GM23338 (cell line): ENCODE measurements at regions not wholly inside any gene's neighbourhood (a gene's known extent, or its start where the extent isn't known, plus 50 kb on each side); places are given as distances from the start of the nearest gene placed in this dataset.
"Not testable (repeated sequence)": the region's sequence is repeated elsewhere in the genome, so short reads cannot be mapped to it uniquely, and the experiment has no call there.

ENCODE experiments used
- ATAC-seq: fragments of 200-7000 bp; cut with Tn5 transposase; 3 replicates; pipeline ENCODE4 v1.9.1; 2020
- DNase-seq: peaks from one replicate; pipeline ENCODE4 v3.0.0-alpha.2; 2015; ENCODE audit warnings: low spot score
- H2AFZ ChIP-seq: fragments of 200-600 bp; sonication (generic); 2 replicates; pipeline ENCODE4 v1.8.0; 2016; ENCODE audit warnings: antibody characterized with exemption, mild to moderate bottlenecking, moderate library complexity
- H3F3A ChIP-seq: fragments of 200-600 bp; sonication (generic); replicated peaks from 2 replicates; pipeline ENCODE4 v1.8.0; 2017; ENCODE audit warnings: antibody characterized with exemption, mixed run types, low read depth
- H3K27ac ChIP-seq: fragments of 200-600 bp; sonication (generic); 2 replicates; pipeline ENCODE4 v1.6.1; 2016; ENCODE audit warnings: low read depth
- H3K27me3 ChIP-seq: fragments of 200-600 bp; sonication (generic); 2 replicates; pipeline ENCODE4 v1.8.0; 2016; ENCODE audit warnings: mild to moderate bottlenecking, mixed run types, moderate library complexity; ENCODE audit not compliant: insufficient read depth
- H3K36me3 ChIP-seq: fragments of 200-600 bp; sonication (generic); 2 replicates; pipeline ENCODE4 v1.8.0; 2016; ENCODE audit warnings: mild to moderate bottlenecking; ENCODE audit not compliant: insufficient read depth
- H3K4me1 ChIP-seq: fragments of 200-600 bp; sonication (generic); 2 replicates; pipeline ENCODE4 v1.8.0; 2016; ENCODE audit warnings: mild to moderate bottlenecking, moderate library complexity; ENCODE audit not compliant: insufficient read depth
- H3K4me2 ChIP-seq: fragments of 200-600 bp; sonication (generic); 2 replicates; pipeline ENCODE4 v1.7.1; 2017; ENCODE audit warnings: mixed run types
- H3K4me3 ChIP-seq: fragments of 200-600 bp; sonication (generic); 2 replicates; pipeline ENCODE4 v1.6.1; 2016; ENCODE audit warnings: mixed run types
- H3K79me2 ChIP-seq: fragments of 200-600 bp; sonication (generic); replicated peaks from 2 replicates; pipeline ENCODE4 v1.8.0; 2017; ENCODE audit warnings: mild to moderate bottlenecking; ENCODE audit not compliant: insufficient read depth
- H3K9me2 ChIP-seq: fragments of 200-600 bp; sonication (generic); 2 replicates; pipeline ENCODE4 v1.8.0; 2017; ENCODE audit not compliant: insufficient read depth
- H4K20me1 ChIP-seq: fragments of 200-600 bp; sonication (generic); replicated peaks from 2 replicates; pipeline ENCODE4 v1.8.0; 2017; ENCODE audit warnings: mild to moderate bottlenecking; ENCODE audit not compliant: insufficient read depth
- H3K27ac Mint-ChIP-seq: 2 replicates; pipeline ENCODE4 v1.8.0; 2020; ENCODE audit warnings: inconsistent platforms, mild to moderate bottlenecking, moderate library complexity, mixed read lengths
- H3K27me3 Mint-ChIP-seq: 3 replicates; pipeline ENCODE4 v1.8.0; 2022; ENCODE audit warnings: low read depth, mild to moderate bottlenecking, moderate library complexity, mixed read lengths, inconsistent platforms; ENCODE audit not compliant: insufficient read depth, poor library complexity
- H3K36me3 Mint-ChIP-seq: 3 replicates; pipeline ENCODE4 v1.8.0; 2021; ENCODE audit warnings: low read depth, mild to moderate bottlenecking, inconsistent platforms, moderate library complexity, mixed read lengths
- H3K4me1 Mint-ChIP-seq: 3 replicates; pipeline ENCODE4 v1.8.0; 2020; ENCODE audit warnings: mild to moderate bottlenecking, inconsistent platforms, mixed read lengths
- H3K4me3 Mint-ChIP-seq: 3 replicates; pipeline ENCODE4 v1.8.0; 2021; ENCODE audit warnings: moderate library complexity, mild to moderate bottlenecking, inconsistent platforms, mixed read lengths
- H3K9me3 Mint-ChIP-seq: 3 replicates; pipeline ENCODE4 v1.8.0; 2020; ENCODE audit warnings: moderate library complexity, mild to moderate bottlenecking, inconsistent platforms, mixed read lengths

GRCh38 chr15:20063167-20063566 lies 478.4 kb downstream of the GOLGA6L6 start:
- not testable (repeated sequence) for ATAC-seq, H3F3A ChIP-seq, H3K36me3 Mint-ChIP-seq, H3K4me2 ChIP-seq, H4K20me1 ChIP-seq, H3K27ac Mint-ChIP-seq, H3K27ac ChIP-seq, DNase-seq, H3K27me3 ChIP-seq, H3K4me3 Mint-ChIP-seq, H3K36me3 ChIP-seq, H3K79me2 ChIP-seq, H3K4me1 ChIP-seq, H3K4me1 Mint-ChIP-seq, H3K4me3 ChIP-seq, H2AFZ ChIP-seq, H3K27me3 Mint-ChIP-seq, H3K9me2 ChIP-seq
- H3K9me3 Mint-ChIP-seq = peaks cover 11% of the 10 kb centered on the region

DNA sequence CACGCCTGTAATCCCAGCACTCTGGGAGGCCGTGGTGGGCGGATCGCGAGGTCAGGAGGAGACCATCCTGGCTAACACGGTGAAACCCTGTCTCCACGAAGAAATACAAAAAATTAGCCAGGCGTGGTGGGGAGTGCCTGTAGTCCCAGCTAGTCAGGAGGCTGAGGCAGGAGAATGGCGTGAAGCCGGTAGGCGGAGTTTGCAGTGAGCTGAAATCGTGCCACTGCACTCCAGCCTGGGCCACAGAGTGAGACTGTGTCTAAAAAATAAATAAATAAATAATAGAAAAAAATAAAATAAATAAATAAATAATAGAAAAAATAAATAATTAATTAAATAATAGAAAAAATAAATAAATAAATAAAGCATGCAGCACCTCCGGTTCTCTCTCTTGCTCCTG lies 480.8 kb downstream of the GOLGA6L6 start:
- not testable (repeated sequence) for H3K36me3 Mint-ChIP-seq, H3K4me3 Mint-ChIP-seq
- H3K9me3 Mint-ChIP-seq = peaks cover 13% of the 10 kb centered on the region

DNA sequence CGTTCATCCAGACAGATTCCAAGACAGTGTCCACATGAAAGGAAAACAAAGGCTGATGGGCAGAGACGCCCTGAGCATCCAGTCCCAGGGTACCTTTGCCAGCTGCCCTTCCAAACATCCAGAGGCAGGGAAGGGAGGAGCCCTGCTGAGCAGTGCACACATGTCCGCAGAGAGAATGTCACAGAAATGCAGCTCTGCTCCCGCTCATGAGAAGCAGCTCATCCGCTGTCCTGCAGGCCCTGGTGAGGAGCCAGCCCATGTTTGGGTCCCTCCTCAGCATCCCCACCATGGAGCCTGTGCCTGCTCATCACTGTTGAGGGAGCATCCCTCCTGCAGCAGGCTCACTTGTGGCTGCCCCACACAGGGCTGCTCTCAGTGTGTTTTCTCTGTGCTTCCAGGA lies 484.7 kb downstream of the GOLGA6L6 start:
- H3K27ac Mint-ChIP-seq, H3K4me1 Mint-ChIP-seq, H3K36me3 Mint-ChIP-seq, DNase-seq, H3K27ac ChIP-seq, H3K4me3 ChIP-seq, H3K27me3 ChIP-seq, H3K4me2 ChIP-seq, H4K20me1 ChIP-seq, H3K9me3 Mint-ChIP-seq, H3K79me2 ChIP-seq, ATAC-seq, H3F3A ChIP-seq, H3K4me1 ChIP-seq, H3K36me3 ChIP-seq, H3K9me2 ChIP-seq, H3K27me3 Mint-ChIP-seq, H2AFZ ChIP-seq, H3K4me3 Mint-ChIP-seq: not testable (repeated sequence)

More for the DNA sequence above, 480.8 kb downstream of the GOLGA6L6 start:
- not testable (repeated sequence) for H3K9me2 ChIP-seq, H3K4me1 Mint-ChIP-seq, H3K4me2 ChIP-seq, ATAC-seq, H3K36me3 ChIP-seq, H3K27me3 Mint-ChIP-seq, H3K27ac Mint-ChIP-seq, H3K27me3 ChIP-seq, H4K20me1 ChIP-seq, H3F3A ChIP-seq, H3K4me3 ChIP-seq, H3K27ac ChIP-seq, H2AFZ ChIP-seq, H3K4me1 ChIP-seq, DNase-seq, H3K79me2 ChIP-seq

GRCh38 chr15:20055921-20056320 lies 485.7 kb downstream of the GOLGA6L6 start:
- H3K9me2 ChIP-seq, H3K4me1 ChIP-seq, H3K27me3 ChIP-seq, H3K79me2 ChIP-seq, ATAC-seq, H3K9me3 Mint-ChIP-seq, H3K4me3 ChIP-seq, H3K4me1 Mint-ChIP-seq, H4K20me1 ChIP-seq, H3K27ac ChIP-seq, H3F3A ChIP-seq, H3K36me3 Mint-ChIP-seq, DNase-seq, H3K4me2 ChIP-seq, H3K27ac Mint-ChIP-seq, H2AFZ ChIP-seq, H3K4me3 Mint-ChIP-seq, H3K27me3 Mint-ChIP-seq, H3K36me3 ChIP-seq: not testable (repeated sequence)

DNA sequence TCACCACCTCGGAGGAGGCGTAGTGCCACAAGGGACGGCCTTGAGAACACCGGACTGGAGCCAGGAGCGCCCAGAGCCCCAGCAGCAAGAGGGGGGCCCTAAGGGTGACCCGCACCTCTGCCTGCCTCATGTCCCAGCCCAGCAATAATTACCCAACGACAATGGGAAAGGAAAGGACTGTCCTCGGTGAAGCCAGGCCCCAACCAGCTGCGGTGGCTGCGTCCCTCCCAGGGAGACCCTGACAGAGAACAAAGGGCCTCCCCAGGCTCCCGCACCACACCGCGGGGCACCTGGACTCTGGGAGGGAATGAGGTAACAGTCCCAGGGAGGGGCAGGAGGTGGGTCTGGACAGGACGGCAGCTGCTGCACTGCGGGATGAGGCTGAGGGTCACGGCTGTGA lies 493.4 kb downstream of the GOLGA6L6 start:
- H2AFZ ChIP-seq, H3K4me1 ChIP-seq, H3K4me3 Mint-ChIP-seq, ATAC-seq, H3K4me2 ChIP-seq, H3K27me3 Mint-ChIP-seq, H3K9me2 ChIP-seq, H3K36me3 Mint-ChIP-seq, H3K9me3 Mint-ChIP-seq, H3K27me3 ChIP-seq, H3K4me1 Mint-ChIP-seq, H3K36me3 ChIP-seq, DNase-seq, H4K20me1 ChIP-seq, H3F3A ChIP-seq, H3K27ac ChIP-seq, H3K4me3 ChIP-seq, H3K27ac Mint-ChIP-seq, H3K79me2 ChIP-seq: not testable (repeated sequence)

GRCh38 chr15:20045165-20045564 lies 496.4 kb downstream of the GOLGA6L6 start:
- not testable (repeated sequence) for H3K27me3 Mint-ChIP-seq, H4K20me1 ChIP-seq, H3F3A ChIP-seq, H3K27ac ChIP-seq, H3K9me2 ChIP-seq, DNase-seq, H3K4me3 ChIP-seq, H3K79me2 ChIP-seq, H3K4me2 ChIP-seq, H3K4me1 ChIP-seq, H2AFZ ChIP-seq, ATAC-seq, H3K4me3 Mint-ChIP-seq, H3K36me3 Mint-ChIP-seq, H3K36me3 ChIP-seq, H3K27me3 ChIP-seq, H3K4me1 Mint-ChIP-seq, H3K27ac Mint-ChIP-seq
- peaks cover 11% of the 10 kb centered on the region for H3K9me3 Mint-ChIP-seq

DNA sequence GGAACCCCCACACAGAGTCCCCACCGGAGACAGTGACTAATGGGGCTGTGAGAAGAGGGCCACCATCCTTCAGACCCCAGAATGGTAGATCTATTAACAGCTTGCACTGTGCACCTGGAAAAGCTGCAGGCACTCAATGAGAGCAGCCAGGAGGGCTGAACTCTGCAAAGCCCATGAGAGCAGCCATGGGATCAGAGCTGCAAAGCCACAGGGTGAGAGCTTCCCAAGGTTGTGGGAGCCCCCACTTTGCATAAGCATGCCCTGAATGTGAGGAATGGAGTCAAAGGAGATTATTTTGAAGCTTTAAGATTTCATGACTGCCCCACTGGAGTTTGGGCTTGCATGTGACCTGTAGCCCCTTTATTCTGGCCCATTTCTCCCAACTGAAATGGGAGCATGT lies 500.9 kb downstream of the GOLGA6L6 start:
- peaks cover 23% of the 10 kb centered on the region for H3K9me3 Mint-ChIP-seq
- not testable (repeated sequence) for H2AFZ ChIP-seq, H3K4me3 ChIP-seq, H3K27me3 ChIP-seq, H3K27ac Mint-ChIP-seq, H3K9me2 ChIP-seq, H3F3A ChIP-seq, H3K4me1 ChIP-seq, H3K36me3 ChIP-seq, H3K4me2 ChIP-seq, DNase-seq, ATAC-seq, H4K20me1 ChIP-seq, H3K4me3 Mint-ChIP-seq, H3K27ac ChIP-seq, H3K79me2 ChIP-seq, H3K27me3 Mint-ChIP-seq, H3K4me1 Mint-ChIP-seq, H3K36me3 Mint-ChIP-seq
